RWPE1 (cell line): ENCODE measurements at regions not wholly inside any gene's neighbourhood (a gene's known extent, or its start where the extent isn't known, plus 50 kb on each side); places are given as distances from the start of the nearest gene placed in this dataset.

Experiments used
- CTCF ChIA-PET: fragments of 350-600 bp; sonication (Branson Sonifier 250); formaldehyde crosslinking; extraction: SDS; loops from one replicate; lab custom pipeline; 2021; lab: Yijun Ruan, JAX
- POLR2A ChIA-PET: fragments of 400-600 bp; formaldehyde crosslinking; extraction: SDS; loops from one replicate; lab custom pipeline; 2020; ENCODE audit warnings: antibody characterized with exemption; ENCODE audit not compliant: low non-redundant PET; lab: Yijun Ruan, JAX
- DNase-seq: peaks from one replicate; pipeline ENCODE4 v3.0.0; 2012; ENCODE audit warnings: low spot score
- H3K27ac ChIP-seq: fragments of 450-650 bp; 2 replicates; pipeline ENCODE4 v1.5.1; 2017
- CTCF ChIP-seq: fragments of 450-650 bp; conservative IDR thresholded peaks from 2 replicates; pipeline ENCODE4 v1.5.1; 2017; ENCODE audit warnings: low read depth, mild to moderate bottlenecking

- no peak for DNase-seq
- CTCF ChIA-PET: no interaction called here
- POLR2A ChIA-PET: no interaction called here
- TF ChIP-seq CTCF: no peak
- no peak overlapping the region for H3K27ac ChIP-seq
These were observed 141.6 kb upstream of the PELI2 start for GRCh38 chr14:55976655-55977054.

- H3K27ac ChIP-seq: no peak overlapping the region
- DNase-seq: no peak
- CTCF ChIA-PET: no interaction called here
- no peak for TF ChIP-seq CTCF
- POLR2A ChIA-PET: no interaction called here
These were observed 140.6 kb upstream of the PELI2 start for GRCh38 chr14:55977392-55978150.

DNA sequence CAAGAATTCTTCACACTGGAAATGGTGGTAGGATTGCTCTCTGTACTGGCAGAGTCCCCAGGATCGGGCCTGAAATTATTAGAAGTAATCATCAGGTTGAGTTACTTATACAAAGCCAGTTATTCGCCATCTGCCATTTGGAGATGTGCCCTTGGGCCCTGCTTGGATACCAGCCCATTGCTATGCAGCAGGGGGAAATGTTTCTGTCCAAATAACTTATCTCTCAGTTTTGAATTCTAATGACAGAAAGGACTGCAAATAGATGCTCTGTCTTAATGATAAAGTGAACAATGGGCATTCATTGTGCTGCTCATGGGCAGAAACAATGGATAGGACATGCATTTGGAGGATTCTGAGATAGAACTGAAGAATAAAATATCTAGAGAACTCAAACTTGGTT lies 139.1 kb upstream of the PELI2 start:
- no peak for TF ChIP-seq CTCF
- POLR2A ChIA-PET: no interaction called here
- DNase-seq: no peak

GRCh38 chr14:55979781-55980180 lies 138.4 kb upstream of the PELI2 start:
- no peak for TF ChIP-seq CTCF
- H3K27ac ChIP-seq: no peak overlapping the region
- no peak for DNase-seq
- ChIA-PET CTCF (no interaction called here), POLR2A (no interaction called here)

More for the DNA sequence above, 139.1 kb upstream of the PELI2 start:
- H3K27ac ChIP-seq: no peak overlapping the region
- CTCF ChIA-PET: no interaction called here

DNA sequence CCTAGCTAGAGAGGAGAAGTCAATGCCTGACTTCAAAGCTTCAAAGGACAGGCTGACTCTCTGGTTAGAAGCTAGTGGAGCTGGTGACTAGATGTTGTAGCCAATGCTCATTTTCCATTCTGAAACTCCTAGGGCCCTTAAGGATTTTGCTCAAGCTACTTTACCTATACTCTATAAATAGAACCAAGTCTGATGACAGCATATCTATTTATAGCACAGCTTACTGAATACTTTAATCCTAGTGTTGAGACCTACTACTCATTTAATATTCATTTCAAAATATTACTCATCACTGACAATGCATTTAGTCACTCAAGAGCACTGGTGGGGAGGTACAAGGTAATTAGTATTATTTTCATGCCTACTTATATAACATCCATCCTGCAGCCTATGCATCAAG lies 137.2 kb upstream of the PELI2 start:
- no peak for DNase-seq
- TF ChIP-seq CTCF: no peak
- H3K27ac ChIP-seq: no peak overlapping the region
- POLR2A ChIA-PET: no interaction called here
- CTCF ChIA-PET: interaction anchor here (0.5 to 0.6 kb wide), 2 partner anchors 74 to 485 kb away, joined by 3 to 9 read pairs; no protein-coding TSS in a partner anchor

- CTCF ChIA-PET: no interaction called here
These were observed 132.1 kb upstream of the PELI2 start for GRCh38 chr14:55986069-55986468.

More at GRCh38 chr14:55986069-55986468, 132.1 kb upstream of the PELI2 start:
- no peak for DNase-seq
- POLR2A ChIA-PET: no interaction called here
- no peak overlapping the region for H3K27ac ChIP-seq
- no peak for TF ChIP-seq CTCF
